Spleen (tissue), 7 donors: ENCODE measurements at regions not wholly inside any gene's neighbourhood (a gene's known extent, or its start where the extent isn't known, plus 50 kb on each side); places are given as distances from the start of the nearest gene placed in this dataset.

Experiments
- CTCF ChIP-seq, 11 experiments: fragments of 200-600 bp in 7 of 11; fragments of 450-650 bp in 4 of 11; sonication (generic) in 4 of 11; IDR thresholded peaks in 8 of 11; conservative IDR thresholded peaks in 3 of 11; 1 replicate in 7 of 11; 2 replicates in 4 of 11; pipeline versions ENCODE4 v1.4.0 to v1.8.0; 2016 to 2021; ENCODE audit warnings: antibody characterized with exemption in 11 of 11, inconsistent platforms in 4 of 11, mild to moderate bottlenecking in 1 of 11
- POLR2A ChIP-seq, 3 donors: fragments of 450-650 bp; IDR thresholded peaks; one replicate each; pipeline ENCODE4 v1.5.1; 2017; ENCODE audit warnings: antibody characterized with exemption in 3 of 3, mild to moderate bottlenecking in 1 of 3
- POLR2AphosphoS5 ChIP-seq, 3 donors: sonication (generic); formaldehyde crosslinking; IDR thresholded peaks; one replicate each; pipeline ENCODE4 v1.5.1; 2017; ENCODE audit warnings: antibody characterized with exemption in 3 of 3
- donor health status: DM: no; HTN: no; CAD: no; lungs with moderate emphysema.
- donor health status: DM: no; HTN: no; CAD: no.
- donor health status: DM: no; HTN: no; CAD: no.

GRCh38 chr5:106423109-106423897 lies 1247.4 kb downstream of the EFNA5 start:
- TF ChIP-seq CTCF (IDR thresholded peaks at IDR 0.05 in 8 of 11, conservative IDR thresholded peaks at IDR 0.05 in 3 of 11), result no peak
- TF ChIP-seq POLR2A (IDR thresholded peaks at IDR 0.05), result no peak
- no peak for TF ChIP-seq POLR2AphosphoS5 (IDR thresholded peaks at IDR 0.05)
